ENCODE measurements at regions not wholly inside any gene's neighbourhood (a gene's known extent, or its start where the extent isn't known, plus 50 kb on each side); places are given as distances from the start of the nearest gene placed in this dataset.

DNA sequence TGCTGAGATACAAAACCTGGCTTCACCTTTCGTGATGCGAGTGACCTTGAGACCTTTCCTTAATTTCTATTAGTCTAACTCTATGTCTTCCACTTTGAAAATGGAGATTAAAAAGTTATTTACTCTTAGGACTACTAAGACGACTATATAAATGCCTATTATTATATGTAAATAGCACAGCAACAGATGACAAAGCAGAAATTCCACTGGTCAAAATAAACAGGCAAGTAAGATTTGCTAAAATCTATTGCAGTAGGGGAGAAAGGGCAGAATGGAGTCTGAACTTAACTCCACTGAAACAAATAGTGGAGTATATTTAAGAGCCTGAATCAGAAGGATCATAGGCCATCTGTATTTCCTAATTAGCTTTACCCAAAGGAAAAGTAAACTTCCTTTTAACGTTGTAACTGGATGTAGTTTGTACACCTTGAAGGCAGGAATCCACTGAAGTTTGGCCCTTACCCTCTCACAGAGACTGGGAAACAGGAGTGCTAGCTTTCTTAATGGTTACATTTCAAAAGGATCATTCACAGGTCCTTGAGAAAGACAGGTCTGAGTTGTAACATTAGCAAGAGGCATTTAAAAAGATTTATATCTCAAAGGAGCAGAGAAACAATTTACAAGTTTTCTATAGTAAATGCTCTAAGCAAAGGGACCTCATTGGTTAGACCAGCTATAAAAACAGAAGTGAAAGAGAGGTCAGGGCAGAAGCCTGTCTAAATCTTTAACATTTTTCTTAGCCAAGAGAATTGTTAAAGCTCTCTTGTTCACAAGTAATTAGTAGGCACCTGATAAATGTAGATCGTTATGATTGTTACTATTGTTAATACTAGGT is 332.5 kb downstream of the ZWINT start:
- H3K27me3 ChIP-seq, result no peaks in the 10 kb centered on the region
- no peak overlapping the region for H3K27ac ChIP-seq
- H3K9ac ChIP-seq, result no peak overlapping the region
- H3K4me3 Mint-ChIP-seq, result no peak overlapping the region
- H3K79me2 ChIP-seq (ENCODE audit: low read depth), result no peaks in the 10 kb centered on the region
- peak overlapping the region; percentile 65 for H2AFZ ChIP-seq (replicated peaks)
- no peaks in the 10 kb centered on the region for H3K36me3 Mint-ChIP-seq
- no peaks in the 10 kb centered on the region for H3K9me3 Mint-ChIP-seq
- no peak overlapping the region for H3K4me3 ChIP-seq
- H3K27me3 Mint-ChIP-seq (ENCODE audit: insufficient read depth, low read depth), result no peaks in the 10 kb centered on the region
- H3K4me1 Mint-ChIP-seq, result no peaks in the 10 kb centered on the region
- H4K20me1 ChIP-seq (ENCODE audit: low read depth), result no peaks in the 10 kb centered on the region
- H3K9me3 ChIP-seq (ENCODE audit: low read depth), result no peaks in the 10 kb centered on the region
- no peak overlapping the region for H3K27ac Mint-ChIP-seq
- no peak for DNase-seq (ENCODE audit: low spot score)
- H3K4me1 ChIP-seq, result no peaks in the 10 kb centered on the region
- no peaks in the 10 kb centered on the region for H3F3A ChIP-seq (ENCODE audit: low read depth)
- no peak for TF ChIP-seq EZH2 (IDR thresholded peaks at IDR 0.05)
- TF ChIP-seq, protein P1, sequence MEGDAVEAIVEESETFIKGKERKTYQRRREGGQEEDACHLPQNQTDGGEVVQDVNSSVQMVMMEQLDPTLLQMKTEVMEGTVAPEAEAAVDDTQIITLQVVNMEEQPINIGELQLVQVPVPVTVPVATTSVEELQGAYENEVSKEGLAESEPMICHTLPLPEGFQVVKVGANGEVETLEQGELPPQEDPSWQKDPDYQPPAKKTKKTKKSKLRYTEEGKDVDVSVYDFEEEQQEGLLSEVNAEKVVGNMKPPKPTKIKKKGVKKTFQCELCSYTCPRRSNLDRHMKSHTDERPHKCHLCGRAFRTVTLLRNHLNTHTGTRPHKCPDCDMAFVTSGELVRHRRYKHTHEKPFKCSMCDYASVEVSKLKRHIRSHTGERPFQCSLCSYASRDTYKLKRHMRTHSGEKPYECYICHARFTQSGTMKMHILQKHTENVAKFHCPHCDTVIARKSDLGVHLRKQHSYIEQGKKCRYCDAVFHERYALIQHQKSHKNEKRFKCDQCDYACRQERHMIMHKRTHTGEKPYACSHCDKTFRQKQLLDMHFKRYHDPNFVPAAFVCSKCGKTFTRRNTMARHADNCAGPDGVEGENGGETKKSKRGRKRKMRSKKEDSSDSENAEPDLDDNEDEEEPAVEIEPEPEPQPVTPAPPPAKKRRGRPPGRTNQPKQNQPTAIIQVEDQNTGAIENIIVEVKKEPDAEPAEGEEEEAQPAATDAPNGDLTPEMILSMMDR (IDR thresholded peaks at IDR 0.05), result no peak
- TF ChIP-seq EZH2phosphoT487 (IDR thresholded peaks at IDR 0.05), result no peak
- no peak overlapping the region for H3K4me2 ChIP-seq
- no peaks in the 10 kb centered on the region for H3K36me3 ChIP-seq

DNA sequence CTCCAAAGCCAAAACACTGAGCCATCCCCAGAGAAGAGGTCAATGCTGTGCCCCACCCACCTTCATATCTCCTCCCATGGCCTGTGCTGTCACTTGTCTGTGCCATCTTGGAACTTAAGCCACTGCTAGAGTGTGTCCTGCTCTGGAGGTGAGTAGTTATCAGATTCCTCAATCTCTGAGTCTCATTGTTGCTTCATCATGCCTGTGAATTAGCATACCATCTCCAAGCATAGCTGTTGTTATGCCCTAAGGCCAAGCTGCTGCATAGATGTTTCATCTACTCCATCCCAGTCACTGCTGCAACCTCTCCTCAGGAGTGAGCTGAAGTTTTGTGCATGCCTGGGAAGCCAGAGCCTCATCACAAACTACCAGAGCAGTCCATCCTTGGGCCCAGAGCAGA is 349.0 kb downstream of the ZWINT start:
- no peak overlapping the region for H3K9ac ChIP-seq
- H3K36me3 ChIP-seq, result no peaks in the 10 kb centered on the region
- H3F3A ChIP-seq (ENCODE audit: low read depth), result no peaks in the 10 kb centered on the region
- H4K20me1 ChIP-seq (ENCODE audit: low read depth), result no peaks in the 10 kb centered on the region
- H2AFZ ChIP-seq (replicated peaks), result no peak overlapping the region
- no peak for DNase-seq (ENCODE audit: low spot score)
- Mint-ChIP-seq H3K27ac (no peak overlapping the region), H3K4me3 (no peak overlapping the region), H3K36me3 (no peaks in the 10 kb centered on the region), H3K4me1 (no peaks in the 10 kb centered on the region), H3K9me3 (no peaks in the 10 kb centered on the region), H3K27me3 (ENCODE audit: insufficient read depth, low read depth) (no peaks in the 10 kb centered on the region)
- H3K27ac ChIP-seq, result no peak overlapping the region
- no peaks in the 10 kb centered on the region for H3K4me1 ChIP-seq
- H3K4me2 ChIP-seq, result no peak overlapping the region
- H3K79me2 ChIP-seq (ENCODE audit: low read depth), result no peaks in the 10 kb centered on the region
- no peaks in the 10 kb centered on the region for H3K27me3 ChIP-seq
- TF ChIP-seq, protein P1 (IDR thresholded peaks at IDR 0.05), result no peak
- TF ChIP-seq EZH2 (IDR thresholded peaks at IDR 0.05) (no peak), EZH2phosphoT487 (IDR thresholded peaks at IDR 0.05) (no peak)
- H3K9me3 ChIP-seq (ENCODE audit: low read depth), result no peaks in the 10 kb centered on the region
- H3K4me3 ChIP-seq, result no peak overlapping the region

DNA sequence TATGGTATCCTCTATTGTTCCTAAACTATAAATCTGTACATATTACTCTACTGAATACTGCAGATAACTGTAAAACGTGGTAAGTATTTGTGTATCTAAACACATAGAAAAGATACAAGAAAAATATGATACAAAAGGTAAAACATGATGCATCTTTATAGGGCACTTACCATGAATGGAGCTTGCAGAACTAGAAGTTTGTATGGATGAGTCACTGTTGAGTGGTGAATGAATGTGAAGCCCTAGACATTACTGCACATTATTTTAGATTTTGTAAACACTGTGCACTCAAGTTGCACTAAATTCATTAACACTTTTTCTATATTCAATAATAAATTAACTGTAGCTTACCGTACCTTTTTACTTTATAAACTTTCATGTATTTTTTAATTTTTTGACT is 357.5 kb downstream of the ZWINT start:
- H3K4me1 ChIP-seq, result no peaks in the 10 kb centered on the region
- no peaks in the 10 kb centered on the region for H3K36me3 ChIP-seq
- TF ChIP-seq EZH2 (IDR thresholded peaks at IDR 0.05) (no peak), EZH2phosphoT487 (IDR thresholded peaks at IDR 0.05) (no peak)
- TF ChIP-seq, protein P1 (IDR thresholded peaks at IDR 0.05), result no peak
- no peak overlapping the region for H3K4me3 Mint-ChIP-seq
- H3K27me3 ChIP-seq, result no peaks in the 10 kb centered on the region
- H3F3A ChIP-seq (ENCODE audit: low read depth), result no peaks in the 10 kb centered on the region
- H3K4me2 ChIP-seq, result no peak overlapping the region
- no peak overlapping the region for H3K27ac ChIP-seq
- no peaks in the 10 kb centered on the region for H3K79me2 ChIP-seq (ENCODE audit: low read depth)
- H2AFZ ChIP-seq (replicated peaks), result no peak overlapping the region
- H3K9me3 Mint-ChIP-seq, result no peaks in the 10 kb centered on the region
- H3K27ac Mint-ChIP-seq, result no peak overlapping the region
- no peaks in the 10 kb centered on the region for H3K27me3 Mint-ChIP-seq (ENCODE audit: insufficient read depth, low read depth)
- H3K36me3 Mint-ChIP-seq, result no peaks in the 10 kb centered on the region
- H3K9ac ChIP-seq, result no peak overlapping the region
- H3K4me1 Mint-ChIP-seq, result no peaks in the 10 kb centered on the region
- DNase-seq (ENCODE audit: low spot score), result no peak
- H3K4me3 ChIP-seq, result no peak overlapping the region
- H3K9me3 ChIP-seq (ENCODE audit: low read depth), result no peaks in the 10 kb centered on the region
- no peaks in the 10 kb centered on the region for H4K20me1 ChIP-seq (ENCODE audit: low read depth)

Measured in neural progenitor cell (in vitro differentiated cells).